ENCODE measurements at regions not wholly inside any gene's neighbourhood (a gene's known extent, or its start where the extent isn't known, plus 50 kb on each side); places are given as distances from the start of the nearest gene placed in this dataset.
"Not testable (repeated sequence)": the region's sequence is repeated elsewhere in the genome, so short reads cannot be mapped to it uniquely, and the experiment has no call there.

GRCh38 chr4:179116581-179116980, 1674.3 kb upstream of the AGA start:
- no peak for DNase-seq (ENCODE audit: low read depth)

- DNase-seq (ENCODE audit: low read depth): no peak
Measured at GRCh38 chr4:179123084-179123483, 1680.8 kb upstream of the AGA start.

DNA sequence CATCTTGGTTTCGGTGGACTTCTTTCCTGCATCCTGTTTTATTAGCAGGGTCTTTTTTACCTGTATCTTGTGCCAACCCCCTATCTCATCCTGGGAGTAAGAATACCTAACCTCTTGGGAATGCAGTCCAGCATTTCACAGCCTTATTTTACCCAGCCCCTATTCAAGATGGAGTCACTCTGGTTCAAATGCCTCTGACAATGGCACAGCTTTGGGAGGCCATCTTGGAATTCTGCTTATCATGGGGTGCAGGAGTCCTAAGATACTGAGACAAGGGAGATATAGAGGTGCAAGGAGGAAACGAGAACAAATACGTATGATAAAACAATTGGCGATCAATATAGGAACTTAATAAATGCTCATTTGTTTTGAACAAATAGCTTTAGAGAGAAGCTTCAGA, 1682.2 kb upstream of the AGA start:
- DNase-seq (ENCODE audit: low read depth): no peak

- DNase-seq (ENCODE audit: low read depth): no peak
Measured at GRCh38 chr4:179124957-179125356, 1682.7 kb upstream of the AGA start.

DNA sequence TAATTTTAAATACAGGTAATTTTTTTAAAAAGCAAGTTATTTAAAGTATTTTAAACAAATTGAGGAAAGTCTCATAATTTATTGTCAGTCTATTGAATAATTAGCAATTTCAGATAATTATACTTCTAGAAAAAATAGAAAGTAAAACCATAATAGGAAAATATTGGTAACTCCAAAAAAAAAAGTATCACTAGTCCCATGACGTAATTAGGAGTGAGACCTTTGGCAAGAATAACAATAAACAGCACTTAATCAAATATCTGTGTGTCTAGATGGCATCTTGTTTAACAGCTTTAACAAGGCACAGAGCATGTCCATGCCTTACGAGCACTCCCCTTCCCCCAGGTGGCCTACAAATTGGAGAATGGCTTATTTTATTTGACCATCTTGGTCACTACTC, 1683.6 kb upstream of the AGA start:
- no peak for DNase-seq (ENCODE audit: low read depth)

DNA sequence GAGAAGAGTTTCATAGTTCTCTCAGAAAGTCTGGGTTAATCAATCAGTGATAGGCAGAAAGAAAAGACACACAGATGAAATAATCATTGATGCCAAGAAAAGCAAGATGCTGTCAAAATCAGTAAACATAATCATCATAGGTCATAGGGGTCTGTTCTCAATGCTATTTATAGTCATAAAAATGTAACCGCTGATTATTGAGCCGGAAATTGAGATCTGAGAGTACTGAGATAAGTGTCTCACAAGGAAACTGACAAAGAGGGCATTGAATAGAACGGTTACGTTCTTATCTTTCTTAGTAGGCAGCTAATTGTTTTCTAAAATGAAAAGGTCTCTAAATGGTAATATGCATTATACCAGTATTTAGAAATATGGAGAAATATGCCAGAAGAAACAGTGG, 1686.1 kb upstream of the AGA start:
- DNase-seq (ENCODE audit: low read depth): no peak

DNA sequence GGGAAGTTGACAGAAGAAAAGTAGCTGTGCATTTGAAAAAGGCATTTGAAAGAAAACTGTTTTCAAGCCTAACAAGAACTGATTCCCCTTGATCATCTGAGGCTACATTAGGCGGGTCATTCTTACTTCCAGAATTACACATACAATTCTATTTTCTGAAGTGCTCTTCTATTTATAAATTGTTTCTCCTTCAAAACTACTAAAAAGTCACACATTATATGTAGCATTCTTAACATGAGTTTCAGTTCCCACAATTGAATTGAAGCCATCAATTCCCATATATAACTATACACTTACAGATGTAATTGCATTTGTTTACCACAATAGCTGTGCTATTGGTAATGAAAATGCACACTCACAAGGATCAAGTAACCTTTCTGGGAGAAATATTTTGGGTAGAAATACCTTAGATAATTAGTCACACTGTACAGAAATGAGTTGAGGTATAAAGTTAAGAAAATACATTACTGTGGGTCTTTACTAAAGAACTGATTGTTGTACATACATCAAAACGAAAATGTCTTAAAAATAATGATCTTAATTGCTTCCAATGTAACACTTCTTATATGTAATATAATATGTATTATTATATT, 1688.0 kb upstream of the AGA start:
- no peak for DNase-seq (ENCODE audit: low read depth)

DNA sequence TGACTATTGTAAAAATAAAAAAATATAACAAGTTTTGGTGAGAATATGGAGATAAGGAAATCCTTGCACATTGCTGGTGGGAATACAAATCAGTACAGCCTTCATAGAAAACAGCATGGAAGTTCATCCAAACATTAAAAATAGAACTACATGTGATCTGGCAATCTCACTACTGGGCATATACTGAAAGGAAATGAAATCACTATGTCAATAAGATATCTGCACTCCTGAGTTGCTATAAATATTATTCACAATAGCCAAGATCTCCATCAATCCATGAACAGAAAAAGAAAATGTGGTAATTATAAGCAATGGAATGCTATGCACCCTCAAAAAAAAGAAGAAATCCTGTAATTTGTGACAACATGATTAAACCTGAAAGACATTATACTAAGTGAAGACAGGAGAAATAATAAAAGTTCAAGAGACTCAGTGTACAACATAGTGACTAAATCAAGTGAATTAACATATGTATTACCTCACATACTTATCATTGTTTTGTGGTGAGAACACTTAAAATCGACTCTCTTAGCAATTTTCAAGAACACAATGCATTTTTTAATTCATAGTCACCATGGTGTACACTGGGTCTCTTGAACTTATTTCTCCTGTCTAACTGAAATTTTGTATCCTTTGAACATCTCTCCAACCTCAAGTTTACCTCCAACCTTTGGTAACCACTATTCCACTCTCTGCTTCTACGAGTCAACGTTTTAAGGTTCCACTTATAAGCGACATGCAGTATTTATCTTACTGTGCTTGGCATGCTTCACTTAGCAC, 1703.7 kb upstream of the AGA start:
- no peak for DNase-seq (ENCODE audit: low read depth)

DNA sequence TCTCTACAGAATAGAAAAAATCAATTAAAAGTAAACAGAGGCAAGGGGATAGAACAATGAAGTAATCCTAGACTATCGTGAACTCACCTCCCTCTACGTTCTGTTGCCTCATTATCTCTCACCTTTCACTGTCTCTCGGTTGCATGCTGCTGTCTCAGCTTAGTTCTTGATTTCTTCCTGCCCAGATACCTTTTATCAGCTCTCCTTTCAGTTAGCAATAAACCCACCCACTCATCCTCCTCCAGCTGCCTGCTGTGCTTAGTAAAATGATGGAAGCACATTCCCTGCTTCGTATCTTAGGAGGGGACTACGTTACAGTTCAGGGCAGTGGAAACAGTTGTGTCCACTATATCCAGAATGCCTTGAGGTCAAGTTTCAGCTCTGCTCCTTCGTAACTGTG, 1709.5 kb upstream of the AGA start:
- DNase-seq (ENCODE audit: low read depth): no peak

- DNase-seq (ENCODE audit: low read depth): no peak
Measured at GRCh38 chr4:179163147-179163546, 1720.9 kb upstream of the AGA start.

DNA sequence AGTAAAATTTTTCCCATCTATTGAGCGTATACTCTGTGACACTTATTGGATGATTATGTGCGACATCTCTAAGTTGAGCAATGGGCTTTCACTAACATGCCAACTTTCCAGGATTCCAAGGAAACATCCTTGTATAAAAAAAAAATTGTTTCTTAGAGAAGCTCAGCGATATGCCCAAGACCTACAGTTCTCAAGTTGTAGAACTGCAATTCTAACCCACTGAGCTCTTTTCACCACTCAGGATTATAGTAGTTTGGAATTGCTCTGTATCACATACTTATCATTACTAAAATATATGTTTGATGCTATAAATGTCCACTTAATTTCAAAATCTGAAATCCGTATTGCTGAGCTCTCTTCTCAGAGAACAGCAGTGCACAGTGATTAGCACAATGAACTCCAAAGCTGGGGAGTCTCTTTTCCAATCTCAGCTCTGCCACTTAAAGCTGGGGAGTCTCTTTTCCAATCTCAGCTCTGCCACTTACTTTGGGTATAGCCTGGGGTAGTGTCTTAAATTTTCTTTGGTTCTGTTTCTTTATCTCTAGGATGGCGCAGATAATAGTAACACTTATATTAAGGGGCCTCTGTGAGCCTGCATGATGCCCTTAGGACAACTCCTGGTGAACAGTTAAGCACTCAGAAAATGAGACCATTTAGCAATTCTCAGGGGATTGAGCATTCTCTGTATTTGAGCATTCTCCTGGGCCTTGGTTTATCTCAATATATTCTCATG, 1722.2 kb upstream of the AGA start:
- DNase-seq (ENCODE audit: low read depth): no peak

DNA sequence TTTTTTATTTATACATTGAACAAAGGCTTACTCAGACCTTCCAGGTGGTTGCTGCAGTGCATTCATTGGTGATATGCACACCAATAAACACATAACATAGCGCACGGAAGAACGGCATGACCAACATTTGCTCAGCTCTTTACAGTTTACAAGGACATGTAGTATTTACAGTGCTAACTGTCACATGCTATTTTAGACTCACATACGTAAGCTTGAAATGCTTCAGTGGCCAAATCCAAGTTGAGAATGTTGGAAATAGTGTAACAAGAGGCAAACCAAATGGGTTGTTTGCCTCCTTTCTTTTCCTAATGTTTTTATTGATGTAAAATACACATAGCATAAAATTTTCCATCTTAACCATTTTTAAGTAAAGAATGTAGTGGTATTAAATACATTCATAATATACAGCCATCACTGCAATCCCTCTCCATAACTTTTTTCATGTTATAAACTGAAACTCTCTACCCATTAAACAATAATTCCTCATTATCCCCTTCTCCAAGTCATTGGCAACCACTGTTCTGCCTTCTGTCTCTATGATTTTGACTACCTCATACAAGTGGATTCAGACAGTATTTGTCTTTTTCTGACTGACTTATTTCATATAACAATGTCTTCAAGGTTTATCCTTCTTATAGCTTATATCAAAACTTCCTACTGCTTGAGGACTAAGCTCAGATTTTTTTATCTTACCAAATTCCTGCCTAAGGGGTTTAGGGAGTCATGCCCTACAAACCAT, 1722.9 kb upstream of the AGA start:
- DNase-seq (ENCODE audit: low read depth): no peak

DNA sequence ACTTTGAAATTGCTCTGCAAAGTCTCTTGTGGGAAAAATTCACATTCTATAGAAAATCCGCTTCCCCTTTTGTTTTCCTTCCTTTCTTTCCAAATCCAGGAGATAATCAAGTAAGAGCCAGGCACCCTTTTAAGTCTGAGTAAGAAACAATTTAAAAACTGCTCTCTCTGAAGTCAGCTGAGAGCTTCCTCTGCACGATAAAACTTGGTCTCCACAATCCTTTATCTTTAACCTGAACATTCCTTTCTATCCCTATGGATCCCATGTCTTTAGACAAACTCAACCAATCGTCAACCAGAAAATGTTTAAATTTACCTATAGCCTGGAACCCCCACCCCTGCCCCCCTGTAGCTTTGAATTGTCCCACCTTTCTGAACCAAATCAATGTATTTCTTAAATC, 1723.6 kb upstream of the AGA start:
- DNase-seq (ENCODE audit: low read depth): no peak

DNA sequence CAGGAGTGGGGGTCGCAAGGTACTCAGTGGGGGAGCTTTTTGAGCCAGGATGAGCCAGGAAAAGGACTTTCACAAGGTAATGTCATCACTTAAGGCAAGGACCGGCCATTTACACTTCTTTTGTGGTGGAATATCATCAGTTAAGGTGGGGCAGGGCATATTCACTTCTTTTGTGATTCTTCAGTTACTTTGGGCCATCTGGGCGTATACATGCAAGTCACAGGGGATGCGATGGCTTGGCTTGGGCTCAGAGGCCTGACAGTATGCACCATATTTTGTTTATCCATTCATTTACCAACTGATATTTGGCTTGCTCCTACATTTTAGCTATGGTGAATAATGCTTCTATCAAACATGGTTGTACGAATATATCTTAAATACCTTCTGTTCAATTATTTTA, 1728.1 kb upstream of the AGA start:
- DNase-seq (ENCODE audit: low read depth): not testable (repeated sequence)

DNA sequence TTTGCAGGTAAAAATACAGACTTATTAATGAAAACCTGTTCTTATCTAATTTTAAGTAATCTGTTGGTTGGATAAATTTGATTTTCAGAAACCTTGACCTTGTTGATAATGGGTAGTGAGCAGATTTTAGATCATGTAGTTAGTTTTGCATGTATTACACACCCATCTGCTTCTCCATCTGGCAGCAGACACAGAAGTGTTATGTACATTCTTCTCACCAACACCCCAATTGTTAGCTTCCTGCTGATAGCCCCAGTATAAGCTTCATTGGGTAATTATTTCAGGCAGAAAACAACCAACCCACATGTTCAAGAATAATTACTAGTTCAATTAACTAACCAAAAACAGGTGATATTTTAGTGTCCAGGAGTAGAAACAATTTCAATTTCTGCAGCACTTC, 1740.5 kb upstream of the AGA start:
- no peak for DNase-seq (ENCODE audit: low read depth)

DNA sequence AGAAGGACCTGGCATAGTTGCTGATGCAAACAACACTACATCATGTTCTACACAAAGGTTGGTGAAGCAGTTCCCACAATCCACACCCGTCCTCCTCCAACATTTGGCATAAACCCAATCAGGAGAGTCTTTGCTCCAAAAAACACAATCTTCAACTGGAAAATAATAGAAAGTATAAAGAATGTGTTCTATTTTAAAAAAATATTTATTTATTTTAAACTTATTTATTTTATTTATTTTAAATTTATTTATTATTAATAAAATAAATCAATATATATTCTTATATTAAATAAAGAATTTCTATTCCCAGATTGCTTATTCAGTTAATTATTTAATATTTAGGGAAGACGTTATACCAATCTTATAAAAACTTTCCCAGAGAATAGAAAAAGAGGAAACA, 1753.7 kb upstream of the AGA start:
- no peak for DNase-seq (ENCODE audit: low read depth)

- no peak for DNase-seq (ENCODE audit: low read depth)
Measured at GRCh38 chr4:179196511-179196910, 1754.3 kb upstream of the AGA start.

GRCh38 chr4:179200681-179201080, 1758.4 kb upstream of the AGA start:
- DNase-seq (ENCODE audit: low read depth): no peak

DNA sequence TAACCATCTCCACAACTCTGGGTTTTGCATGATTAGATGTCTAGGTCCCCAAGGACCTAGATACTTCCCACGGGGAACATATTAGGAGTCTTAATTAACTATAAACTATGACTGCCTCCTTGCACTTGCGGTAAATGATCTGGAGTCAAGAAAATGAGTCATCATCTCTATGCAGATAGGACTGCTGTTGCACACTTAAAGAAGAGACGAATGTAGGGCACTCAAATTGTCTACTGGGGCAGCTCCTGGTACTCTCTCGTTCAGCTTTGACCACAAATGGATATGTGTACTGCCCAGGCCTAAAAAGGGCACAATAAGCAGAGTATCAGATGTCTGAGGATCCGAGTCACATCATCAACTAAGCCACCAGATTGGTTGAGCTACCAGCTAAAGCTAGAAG, 1783.4 kb upstream of the AGA start:
- DNase-seq (ENCODE audit: low read depth): no peak

- no peak for DNase-seq (ENCODE audit: low read depth)
Measured at GRCh38 chr4:179248821-179249220, 1806.6 kb upstream of the AGA start.

GRCh38 chr4:179268791-179269190, 1826.6 kb upstream of the AGA start:
- DNase-seq (ENCODE audit: low read depth): no peak

DNA sequence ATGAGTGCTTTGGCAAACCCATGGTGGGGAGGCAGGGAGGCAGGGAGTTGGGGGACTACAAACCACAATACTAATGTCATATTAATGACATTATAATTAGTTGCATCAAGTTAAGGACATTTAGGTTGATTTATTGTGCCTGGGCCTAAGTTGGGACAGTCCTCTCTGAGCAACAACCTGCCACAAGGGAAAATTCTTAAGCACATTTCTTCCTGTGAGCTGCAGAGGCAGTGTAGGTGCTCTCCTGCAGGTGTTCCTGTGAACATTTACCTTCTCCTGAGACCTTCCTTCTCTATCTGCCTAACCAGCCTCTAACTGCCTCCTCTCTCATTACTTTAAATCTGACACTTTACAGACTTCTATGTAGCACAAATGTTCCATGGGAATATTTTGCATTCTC, 1830.0 kb upstream of the AGA start:
- no peak for DNase-seq (ENCODE audit: low read depth)

DNA sequence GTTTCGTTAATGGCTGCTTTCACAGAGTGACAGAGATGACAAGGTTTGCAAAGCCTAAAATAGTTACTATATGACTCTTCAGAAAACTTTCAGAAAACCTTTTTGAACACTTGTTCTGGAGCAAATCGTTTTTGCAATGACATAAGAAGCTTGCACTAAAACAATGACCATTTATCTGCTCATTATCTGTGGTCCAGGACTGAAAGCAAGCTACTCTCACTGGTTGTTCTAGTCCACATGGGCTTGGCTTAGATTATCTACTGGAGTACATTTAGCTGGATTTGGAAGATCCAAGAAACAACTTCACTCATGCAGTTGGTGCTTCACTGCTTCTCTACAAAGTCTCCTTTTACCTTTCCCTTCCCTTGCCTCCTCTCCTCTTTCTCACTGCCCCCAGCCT, 1836.4 kb upstream of the AGA start:
- no peak for DNase-seq (ENCODE audit: low read depth)

All from GM04504 (cell line).